ENCODE measurements at regions not wholly inside any gene's neighbourhood (a gene's known extent, or its start where the extent isn't known, plus 50 kb on each side); places are given as distances from the start of the nearest gene placed in this dataset.
A peak's percentile ranks its signal among the peaks of the same experiment; 100 is the strongest.

DNA sequence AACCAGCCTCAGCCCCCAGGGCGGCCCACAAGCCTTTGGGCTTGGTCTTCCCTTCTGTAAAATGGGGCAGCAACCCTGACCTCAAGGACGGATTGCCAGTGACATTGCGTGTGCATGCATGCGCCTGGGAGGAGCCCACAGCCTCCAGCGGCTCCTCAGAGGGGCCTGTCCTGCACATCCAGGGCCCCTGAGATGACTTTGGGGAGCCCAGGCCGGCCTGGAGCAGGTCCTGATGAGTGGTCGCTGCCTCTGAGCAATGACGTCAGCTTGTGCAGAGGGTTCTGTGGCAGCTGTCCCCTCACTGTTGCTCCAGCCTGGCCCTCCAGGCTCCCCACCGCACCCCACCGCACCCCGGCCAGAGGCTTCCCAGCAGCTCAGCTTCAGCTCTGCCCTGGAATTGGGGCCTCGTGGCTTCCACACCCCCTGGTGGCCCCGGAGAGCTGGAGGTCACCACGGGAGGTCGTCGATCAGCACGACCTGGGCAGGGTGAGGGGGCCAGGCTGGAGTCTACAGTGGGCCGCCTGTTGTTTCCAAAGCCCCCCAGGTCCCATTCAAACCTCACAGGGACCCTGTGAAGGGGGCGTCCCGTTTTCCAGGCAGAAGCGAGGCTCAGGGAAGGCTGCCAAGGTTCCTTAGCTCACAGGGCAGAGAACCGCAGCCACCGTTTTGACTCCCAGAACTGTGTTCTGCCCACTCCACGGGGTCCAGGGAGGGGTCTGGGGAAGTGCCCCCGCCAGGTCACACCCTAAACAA is 341.8 kb downstream of the SEC14L1 start:
- TF ChIP-seq, protein P1, sequence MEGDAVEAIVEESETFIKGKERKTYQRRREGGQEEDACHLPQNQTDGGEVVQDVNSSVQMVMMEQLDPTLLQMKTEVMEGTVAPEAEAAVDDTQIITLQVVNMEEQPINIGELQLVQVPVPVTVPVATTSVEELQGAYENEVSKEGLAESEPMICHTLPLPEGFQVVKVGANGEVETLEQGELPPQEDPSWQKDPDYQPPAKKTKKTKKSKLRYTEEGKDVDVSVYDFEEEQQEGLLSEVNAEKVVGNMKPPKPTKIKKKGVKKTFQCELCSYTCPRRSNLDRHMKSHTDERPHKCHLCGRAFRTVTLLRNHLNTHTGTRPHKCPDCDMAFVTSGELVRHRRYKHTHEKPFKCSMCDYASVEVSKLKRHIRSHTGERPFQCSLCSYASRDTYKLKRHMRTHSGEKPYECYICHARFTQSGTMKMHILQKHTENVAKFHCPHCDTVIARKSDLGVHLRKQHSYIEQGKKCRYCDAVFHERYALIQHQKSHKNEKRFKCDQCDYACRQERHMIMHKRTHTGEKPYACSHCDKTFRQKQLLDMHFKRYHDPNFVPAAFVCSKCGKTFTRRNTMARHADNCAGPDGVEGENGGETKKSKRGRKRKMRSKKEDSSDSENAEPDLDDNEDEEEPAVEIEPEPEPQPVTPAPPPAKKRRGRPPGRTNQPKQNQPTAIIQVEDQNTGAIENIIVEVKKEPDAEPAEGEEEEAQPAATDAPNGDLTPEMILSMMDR (IDR thresholded peaks at IDR 0.05) = no peak
- TF ChIP-seq POLR2AphosphoS5 (IDR thresholded peaks at IDR 0.05) (no peak), EP300 (IDR thresholded peaks at IDR 0.05) (no peak), POLR2A (IDR thresholded peaks at IDR 0.05) (no peak)
- WGBS, 2 donors = 73 to 86% methylated on average over 6 to 22 of the region's 25 CpGs
- peaks cover 20 to 30% (median 25%) of the 10 kb centered on the region in 4 donors for H3K4me1 ChIP-seq
- no peaks in the 10 kb centered on the region for H3K9me3 ChIP-seq
- peaks cover 5 to 36% (median 25%) of the 10 kb centered on the region in 4 donors for H3K36me3 ChIP-seq
- no peak for ATAC-seq (ENCODE audit: low FRiP score in 2 of 2)
- H3K27ac ChIP-seq = no peak overlapping the region
- peak in 1 of 2 donors; percentile 71 for DNase-seq
- H3K4me3 ChIP-seq = no peak overlapping the region
- H3K27me3 ChIP-seq = no peaks in the 10 kb centered on the region

DNA sequence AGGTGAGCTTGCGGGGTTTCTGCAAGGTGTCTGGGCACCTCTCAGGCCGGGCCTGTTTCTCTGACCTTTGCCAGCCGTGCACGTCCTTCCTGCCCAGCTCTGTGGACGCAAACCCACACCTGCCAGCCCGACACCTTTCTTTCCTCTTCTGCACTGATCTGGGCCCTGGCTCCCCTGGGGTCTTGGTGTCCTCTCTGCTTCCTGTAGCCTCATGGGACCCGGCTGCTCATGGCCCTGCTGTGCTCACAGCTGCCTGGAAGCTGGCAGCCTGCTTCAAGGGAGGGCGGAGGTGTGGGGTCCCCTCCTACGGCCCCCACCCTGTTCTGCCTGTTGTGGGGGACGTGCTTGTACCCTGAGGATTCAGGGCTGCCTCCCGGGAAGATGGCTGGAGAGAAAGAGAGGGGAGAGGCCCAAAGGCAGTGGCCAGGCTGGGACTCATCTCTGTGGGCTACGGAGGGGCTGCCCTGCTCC is 342.4 kb downstream of the SEC14L1 start:
- 89 to 100% methylated on average over 2 to 12 of the region's 12 CpGs for WGBS, 2 donors
- ATAC-seq (ENCODE audit: low FRiP score in 2 of 2) (no peak), DNase-seq (peak in 1 of 2 donors; percentile 50)
- peaks cover 5 to 42% (median 29%) of the 10 kb centered on the region in 4 donors for H3K36me3 ChIP-seq
- no peaks in the 10 kb centered on the region for H3K9me3 ChIP-seq
- TF ChIP-seq POLR2AphosphoS5 (IDR thresholded peaks at IDR 0.05) (no peak), POLR2A (IDR thresholded peaks at IDR 0.05) (no peak), EP300 (IDR thresholded peaks at IDR 0.05) (no peak)
- TF ChIP-seq, protein P1 (IDR thresholded peaks at IDR 0.05) = no peak
- H3K4me3 ChIP-seq = no peak overlapping the region
- H3K4me1 ChIP-seq = peaks cover 14 to 23% (median 20%) of the 10 kb centered on the region in 4 donors
- no peaks in the 10 kb centered on the region for H3K27me3 ChIP-seq
- no peak overlapping the region for H3K27ac ChIP-seq

DNA sequence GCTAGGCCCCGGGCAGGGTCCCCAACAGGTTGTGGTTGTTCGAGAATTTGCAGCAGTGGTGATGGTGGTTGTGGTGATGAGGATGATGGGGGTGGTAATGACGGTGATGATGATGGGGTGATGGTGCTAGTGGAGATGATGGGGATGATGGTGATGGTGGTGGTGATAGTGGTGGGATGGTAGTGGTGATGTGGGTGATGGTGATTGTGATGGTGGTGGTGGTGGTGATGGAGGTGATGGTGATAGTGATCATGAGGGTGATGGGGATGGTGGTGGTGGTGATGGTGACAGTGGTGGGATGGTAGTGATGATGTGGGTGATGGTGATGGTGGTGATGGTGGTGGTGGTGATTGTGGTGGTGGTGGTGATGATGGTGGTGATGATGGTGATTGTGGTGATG is 343.3 kb downstream of the SEC14L1 start:
- Histone ChIP-seq H3K27ac (no peak overlapping the region), H3K27me3 (no peaks in the 10 kb centered on the region), H3K36me3 (peaks cover 10 to 52% (median 38%) of the 10 kb centered on the region in 4 donors), H3K4me1 (peaks cover 9 to 15% (median 12%) of the 10 kb centered on the region in 4 donors), H3K4me3 (no peak overlapping the region), H3K9me3 (no peaks in the 10 kb centered on the region)
- 90 to 98% methylated on average over 3 of the region's 3 CpGs for WGBS, 2 donors
- ATAC-seq (ENCODE audit: low FRiP score in 2 of 2) (no peak), DNase-seq (no peak)
- TF ChIP-seq EP300 (IDR thresholded peaks at IDR 0.05) = no peak
- no peak for TF ChIP-seq POLR2AphosphoS5 (IDR thresholded peaks at IDR 0.05)
- TF ChIP-seq POLR2A (IDR thresholded peaks at IDR 0.05) = no peak
- TF ChIP-seq, protein P1 (IDR thresholded peaks at IDR 0.05) = no peak

DNA sequence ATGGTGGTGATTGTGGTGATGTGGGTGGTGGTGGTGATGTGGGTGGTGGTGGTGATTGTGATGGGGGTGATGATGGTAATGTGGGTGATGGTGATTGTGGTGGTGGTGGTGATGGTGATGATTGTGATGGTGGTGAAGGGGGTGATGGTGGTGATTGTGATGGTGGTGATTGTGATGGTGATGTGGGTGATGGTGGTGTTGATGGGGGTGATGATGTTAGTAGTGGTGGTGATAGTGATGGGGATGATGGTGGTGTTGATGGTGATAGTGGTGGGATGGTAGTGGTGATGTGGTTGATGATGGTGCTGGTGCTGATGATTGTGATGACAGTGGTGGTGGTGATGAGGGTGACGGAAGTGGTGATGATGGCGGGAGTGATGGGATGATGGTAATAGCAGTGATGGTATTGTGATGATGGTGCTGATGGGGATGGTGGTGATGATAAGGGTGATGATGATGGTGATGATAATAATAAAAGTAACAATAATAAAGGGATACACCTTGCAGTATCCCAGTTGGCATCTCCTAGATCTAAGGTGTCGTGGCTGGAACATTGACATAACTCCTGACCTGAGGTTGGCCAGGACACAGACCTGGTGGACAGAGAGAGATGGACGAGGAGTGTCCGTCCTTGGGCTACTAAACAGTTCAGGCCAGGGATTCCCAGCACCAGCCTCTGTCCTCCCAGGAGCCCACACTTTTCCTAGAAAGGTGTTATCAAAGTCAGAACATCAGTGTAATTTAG is 344.5 kb downstream of the SEC14L1 start:
- H3K27ac ChIP-seq = no peak overlapping the region
- WGBS, 2 donors = 93 to 96% methylated on average over 5 of the region's 5 CpGs
- H3K9me3 ChIP-seq = no peaks in the 10 kb centered on the region
- H3K27me3 ChIP-seq = no peaks in the 10 kb centered on the region
- H3K36me3 ChIP-seq = peaks cover 13 to 63% (median 48%) of the 10 kb centered on the region in 4 donors
- no peak for ATAC-seq (ENCODE audit: low FRiP score in 2 of 2)
- peaks cover 0 to 10% (median 5%) of the 10 kb centered on the region in 4 donors for H3K4me1 ChIP-seq
- no peak overlapping the region for H3K4me3 ChIP-seq
- TF ChIP-seq, protein P1 (IDR thresholded peaks at IDR 0.05) = no peak
- TF ChIP-seq POLR2A (IDR thresholded peaks at IDR 0.05) = no peak
- TF ChIP-seq EP300 (IDR thresholded peaks at IDR 0.05) = no peak
- TF ChIP-seq POLR2AphosphoS5 (IDR thresholded peaks at IDR 0.05) = no peak
- no peak for DNase-seq

All from upper lobe of left lung (tissue), 6 donors.